Rectal smooth muscle tissue (tissue), 1 donor: ENCODE measurements at regions not wholly inside any gene's neighbourhood (a gene's known extent, or its start where the extent isn't known, plus 50 kb on each side); places are given as distances from the start of the nearest gene placed in this dataset.

Experiments used
- H3K27ac ChIP-seq: one replicate; pipeline ENCODE4 v1.7.0; 2013; ENCODE audit warnings: low read depth, low read length, inconsistent platforms
- H3K27me3 ChIP-seq: one replicate; pipeline ENCODE4 v1.7.0; 2013; ENCODE audit warnings: low read length; ENCODE audit not compliant: control insufficient read depth, insufficient read depth
- H3K36me3 ChIP-seq: one replicate; pipeline ENCODE4 v1.7.0; 2013; ENCODE audit warnings: low read length; ENCODE audit not compliant: control insufficient read depth, insufficient read depth
- H3K4me1 ChIP-seq: one replicate; pipeline ENCODE4 v1.7.0; 2013; ENCODE audit warnings: low read length; ENCODE audit not compliant: control insufficient read depth, insufficient read depth
- H3K4me3 ChIP-seq: one replicate; pipeline ENCODE4 v1.7.0; 2013; ENCODE audit warnings: low read length
- H3K9ac ChIP-seq: one replicate; pipeline ENCODE4 v1.7.0; 2013; ENCODE audit warnings: low read length

DNA sequence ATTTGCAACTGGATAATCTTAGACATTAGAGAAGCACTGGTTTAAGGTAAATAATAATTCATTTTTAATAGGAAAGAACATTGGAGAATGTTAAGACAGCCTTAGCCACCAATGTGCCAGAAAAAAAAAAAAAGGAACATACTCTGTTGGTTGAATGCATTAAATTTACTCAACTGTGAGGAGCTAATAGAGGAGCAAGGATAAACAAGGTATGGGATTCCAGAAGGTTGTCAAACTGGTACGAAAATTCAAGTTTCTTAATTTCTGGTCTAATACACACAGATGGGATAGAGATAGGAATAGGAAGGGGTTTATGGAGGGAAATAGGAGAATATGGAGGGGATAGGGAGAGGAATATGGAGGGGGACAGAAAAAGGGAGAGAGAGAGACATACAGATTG, 1096.6 kb downstream of the ARAP2 start:
- Histone ChIP-seq H3K36me3 (no peaks in the 10 kb centered on the region), H3K4me3 (no peak overlapping the region), H3K27ac (no peak overlapping the region)

DNA sequence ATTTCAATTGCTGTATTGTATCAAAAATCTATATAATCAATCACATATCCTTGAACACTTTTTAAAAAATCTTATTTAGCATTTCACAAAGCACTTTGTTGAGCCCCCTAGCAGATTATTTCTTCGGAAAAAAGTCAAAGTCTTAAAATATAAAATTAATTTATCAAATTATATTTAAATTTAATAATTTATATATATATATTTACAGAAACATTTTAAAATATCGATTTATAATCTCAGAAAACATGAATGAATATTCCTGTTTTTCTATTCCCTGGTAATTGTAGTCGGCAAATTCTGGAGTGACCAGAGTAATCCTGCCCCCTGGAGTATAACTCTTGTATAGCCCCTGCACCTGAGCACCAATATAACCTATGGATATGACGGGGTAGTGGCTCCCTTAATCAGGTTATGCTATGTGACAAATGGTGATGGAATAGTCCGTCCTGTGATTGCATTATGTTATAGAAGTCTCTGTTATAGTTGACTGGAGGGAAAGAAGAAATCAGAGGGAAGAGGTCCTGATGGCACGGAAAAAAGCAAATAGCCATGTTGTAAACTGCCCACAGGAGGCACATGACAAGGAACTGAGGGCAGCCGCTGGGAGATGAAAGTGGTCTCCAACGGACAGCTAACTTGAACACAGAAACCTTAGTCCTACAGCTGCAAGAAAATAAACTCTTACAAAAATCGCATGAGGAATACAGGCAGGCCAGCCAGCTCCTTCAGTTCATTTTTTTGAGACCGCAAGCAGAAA, 1092.3 kb downstream of the ARAP2 start:
- H3K27me3 ChIP-seq: no peaks in the 10 kb centered on the region
- no peaks in the 10 kb centered on the region for H3K4me1 ChIP-seq
- no peak overlapping the region for H3K4me3 ChIP-seq
- H3K27ac ChIP-seq: no peak overlapping the region
- H3K36me3 ChIP-seq: no peaks in the 10 kb centered on the region
- no peak overlapping the region for H3K9ac ChIP-seq

More for the DNA sequence above, 1096.6 kb downstream of the ARAP2 start:
- Histone ChIP-seq H3K9ac (no peak overlapping the region), H3K4me1 (no peaks in the 10 kb centered on the region), H3K27me3 (no peaks in the 10 kb centered on the region)

DNA sequence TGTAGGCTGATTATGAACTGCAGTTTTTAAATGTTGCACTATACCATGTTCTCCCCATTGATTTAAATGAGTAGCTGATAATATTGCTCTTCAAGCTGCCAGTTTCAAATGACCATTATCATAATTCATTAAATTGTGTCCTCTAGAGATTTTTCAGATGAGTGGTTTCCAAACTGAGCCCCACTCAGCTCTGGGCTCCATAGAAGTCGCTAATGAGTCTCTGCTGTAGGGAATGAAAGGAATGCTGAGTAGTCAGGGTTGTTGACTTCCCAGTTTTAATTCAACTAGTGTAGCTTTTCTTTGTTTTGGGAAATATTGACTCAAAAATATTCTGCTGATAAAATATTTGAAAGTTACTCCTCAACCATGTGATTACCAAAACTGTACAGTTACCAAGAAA, 1081.1 kb downstream of the ARAP2 start:
- Histone ChIP-seq H3K9ac (no peak overlapping the region), H3K4me3 (no peak overlapping the region), H3K27ac (no peak overlapping the region), H3K36me3 (no peaks in the 10 kb centered on the region), H3K4me1 (no peaks in the 10 kb centered on the region), H3K27me3 (no peaks in the 10 kb centered on the region)

DNA sequence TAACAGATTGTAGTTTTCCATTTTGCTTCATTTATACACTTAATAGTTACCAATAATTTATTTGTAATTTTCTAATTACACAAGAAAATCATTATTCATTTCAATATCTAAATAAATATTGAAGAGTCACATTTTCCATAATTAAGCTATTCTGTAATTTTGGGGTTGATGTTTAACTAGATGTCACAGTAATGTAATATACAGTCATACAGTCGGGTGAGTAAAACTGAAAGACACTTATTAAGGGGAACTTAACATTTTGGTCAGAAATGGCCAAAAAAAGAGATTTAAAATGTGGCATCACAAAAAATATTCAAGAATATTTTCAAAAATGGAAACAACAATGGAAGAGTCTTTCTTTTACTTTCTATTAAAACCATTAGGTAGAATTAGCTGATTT, 1080.3 kb downstream of the ARAP2 start:
- H3K27me3 ChIP-seq: no peaks in the 10 kb centered on the region
- H3K9ac ChIP-seq: no peak overlapping the region
- no peak overlapping the region for H3K27ac ChIP-seq
- no peaks in the 10 kb centered on the region for H3K4me1 ChIP-seq
- no peak overlapping the region for H3K4me3 ChIP-seq
- no peaks in the 10 kb centered on the region for H3K36me3 ChIP-seq

DNA sequence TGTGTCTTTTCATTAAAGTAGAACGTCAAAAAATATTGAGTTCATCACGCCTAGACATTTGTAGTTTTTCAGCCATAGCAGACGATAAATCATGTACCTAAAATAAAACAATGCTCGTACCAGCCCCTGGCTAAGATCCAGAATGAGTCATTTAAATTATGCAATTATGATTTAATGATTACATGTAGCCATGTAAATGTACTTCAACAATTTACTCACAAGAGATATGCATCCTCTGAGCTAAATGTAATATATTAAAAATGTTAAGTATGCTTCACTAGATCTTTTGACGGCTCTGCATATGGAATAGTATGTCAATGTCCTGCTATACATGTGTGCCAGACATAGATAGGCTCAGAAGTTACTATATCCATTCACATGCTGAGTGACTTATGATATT, 1077.8 kb downstream of the ARAP2 start:
- H3K9ac ChIP-seq: no peak overlapping the region
- no peak overlapping the region for H3K27ac ChIP-seq
- H3K4me3 ChIP-seq: no peak overlapping the region
- H3K36me3 ChIP-seq: no peaks in the 10 kb centered on the region
- H3K27me3 ChIP-seq: no peaks in the 10 kb centered on the region
- no peaks in the 10 kb centered on the region for H3K4me1 ChIP-seq

DNA sequence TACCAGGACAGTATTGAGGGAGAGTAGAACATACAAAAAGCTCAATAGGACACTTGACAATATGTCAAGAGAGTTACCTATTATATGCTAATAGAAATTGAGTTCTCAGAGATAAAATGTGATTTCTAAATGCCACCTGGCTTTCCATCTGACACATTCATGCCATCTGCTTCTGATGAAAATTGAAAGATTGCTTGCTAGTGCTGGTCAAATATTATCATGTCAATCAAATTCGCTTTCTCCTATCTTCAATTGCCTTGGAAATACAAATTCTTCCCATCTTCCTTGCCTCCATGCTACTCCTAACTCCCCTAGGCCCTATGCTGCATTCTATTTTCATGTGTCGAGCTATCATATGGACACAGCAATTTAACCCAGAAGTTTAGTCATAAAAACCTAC, 1076.9 kb downstream of the ARAP2 start:
- Histone ChIP-seq H3K27me3 (no peaks in the 10 kb centered on the region), H3K4me1 (no peaks in the 10 kb centered on the region)

DNA sequence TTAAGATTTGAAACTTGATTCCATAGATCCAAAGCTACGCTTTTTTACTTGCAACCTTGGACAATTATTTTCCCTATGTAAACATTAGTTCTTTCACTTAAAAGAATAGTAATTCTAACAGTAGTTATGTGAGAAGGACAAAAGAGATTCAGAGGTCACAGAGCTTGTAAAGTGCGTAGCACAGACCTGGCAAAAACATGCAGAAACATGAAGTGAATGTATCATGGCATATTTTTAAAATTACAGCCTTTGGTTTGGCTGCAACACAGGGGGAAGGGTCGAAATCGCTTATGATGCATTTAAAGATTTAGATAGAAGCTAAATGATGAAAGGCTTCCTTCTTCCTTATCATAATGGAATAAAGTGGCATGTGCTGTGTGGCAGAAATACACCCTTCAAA, 1068.8 kb downstream of the ARAP2 start:
- no peak overlapping the region for H3K4me3 ChIP-seq

More for the DNA sequence above, 1076.9 kb downstream of the ARAP2 start:
- H3K9ac ChIP-seq: no peak overlapping the region
- no peak overlapping the region for H3K4me3 ChIP-seq
- H3K27ac ChIP-seq: no peak overlapping the region
- no peaks in the 10 kb centered on the region for H3K36me3 ChIP-seq

DNA sequence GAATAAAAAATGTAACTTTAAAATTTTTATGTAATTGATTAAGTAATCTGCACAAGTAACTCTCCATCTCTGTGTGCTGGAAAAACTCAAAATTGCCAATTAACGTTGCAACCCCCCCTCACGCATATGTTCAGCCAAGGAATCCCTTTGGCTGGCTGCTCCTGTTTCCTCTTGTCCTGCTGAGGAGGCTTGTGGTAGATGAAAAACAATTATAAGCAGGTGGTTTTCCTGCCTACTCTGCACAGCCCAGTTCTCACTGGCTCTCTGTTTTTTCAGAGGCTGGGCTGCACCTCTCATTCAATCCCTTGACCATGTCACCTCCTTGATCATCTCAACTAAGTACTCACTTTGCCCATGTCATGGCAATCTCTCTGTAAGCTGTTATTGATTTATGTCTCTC, 1068.4 kb downstream of the ARAP2 start:
- Histone ChIP-seq H3K27me3 (no peaks in the 10 kb centered on the region), H3K4me3 (no peak overlapping the region), H3K9ac (no peak overlapping the region), H3K36me3 (no peaks in the 10 kb centered on the region), H3K4me1 (no peaks in the 10 kb centered on the region), H3K27ac (no peak overlapping the region)

More for the DNA sequence above, 1068.8 kb downstream of the ARAP2 start:
- H3K4me1 ChIP-seq: no peaks in the 10 kb centered on the region
- H3K9ac ChIP-seq: no peak overlapping the region
- no peaks in the 10 kb centered on the region for H3K27me3 ChIP-seq
- H3K36me3 ChIP-seq: no peaks in the 10 kb centered on the region
- H3K27ac ChIP-seq: no peak overlapping the region

DNA sequence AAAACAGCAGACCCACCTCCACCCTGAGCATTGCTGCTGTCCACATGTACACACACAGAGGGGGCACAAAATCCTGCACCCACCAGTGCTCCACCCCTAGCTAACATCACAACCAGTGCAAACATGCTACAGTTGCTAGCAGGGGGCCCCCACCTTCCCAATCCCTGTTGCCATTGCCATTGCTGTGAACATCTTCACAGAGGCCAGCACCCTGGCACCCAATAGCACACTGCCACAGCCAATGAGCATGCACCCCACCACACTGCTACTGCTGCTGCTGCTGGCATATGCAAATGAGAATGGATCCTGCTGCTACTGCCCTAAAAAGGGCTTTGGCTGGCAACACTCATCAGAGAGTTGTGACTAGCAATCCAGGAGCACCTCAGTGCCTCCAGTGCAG, 1061.9 kb downstream of the ARAP2 start:
- no peaks in the 10 kb centered on the region for H3K27me3 ChIP-seq
- H3K36me3 ChIP-seq: no peaks in the 10 kb centered on the region
- no peak overlapping the region for H3K4me3 ChIP-seq
- H3K9ac ChIP-seq: no peak overlapping the region
- no peak overlapping the region for H3K27ac ChIP-seq
- H3K4me1 ChIP-seq: no peaks in the 10 kb centered on the region

DNA sequence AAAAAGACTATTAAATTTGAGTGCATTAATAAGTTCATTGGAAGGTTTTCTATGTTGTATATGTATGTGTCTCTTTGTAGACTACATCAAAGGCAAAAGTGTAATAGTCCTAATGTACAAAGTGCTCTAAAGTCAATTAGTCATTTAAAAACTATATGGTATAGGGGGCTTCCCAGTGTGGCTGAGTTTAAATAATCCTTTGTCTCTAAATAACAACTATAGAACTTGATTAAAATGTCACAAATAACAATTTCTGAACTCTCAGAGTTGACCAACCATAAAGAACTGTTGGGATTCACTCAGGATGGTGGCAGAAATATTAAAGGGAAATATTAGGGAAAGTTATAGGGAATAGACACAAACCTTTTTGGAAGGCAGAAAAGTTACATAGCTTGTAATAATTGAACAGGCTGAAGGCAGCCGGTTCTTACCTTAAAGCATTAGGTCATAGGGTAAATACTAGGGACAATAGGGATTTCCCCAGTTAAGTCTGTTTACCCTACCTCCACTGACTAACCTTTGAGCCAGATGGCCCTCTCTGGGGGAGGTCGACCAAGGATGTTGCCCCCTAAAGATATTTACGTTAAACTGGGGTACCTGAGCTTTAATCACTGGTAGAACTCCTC, 1054.2 kb downstream of the ARAP2 start:
- H3K27me3 ChIP-seq: no peaks in the 10 kb centered on the region
- H3K4me1 ChIP-seq: no peaks in the 10 kb centered on the region
- no peak overlapping the region for H3K27ac ChIP-seq
- H3K4me3 ChIP-seq: no peak overlapping the region
- no peaks in the 10 kb centered on the region for H3K36me3 ChIP-seq
- H3K9ac ChIP-seq: no peak overlapping the region

DNA sequence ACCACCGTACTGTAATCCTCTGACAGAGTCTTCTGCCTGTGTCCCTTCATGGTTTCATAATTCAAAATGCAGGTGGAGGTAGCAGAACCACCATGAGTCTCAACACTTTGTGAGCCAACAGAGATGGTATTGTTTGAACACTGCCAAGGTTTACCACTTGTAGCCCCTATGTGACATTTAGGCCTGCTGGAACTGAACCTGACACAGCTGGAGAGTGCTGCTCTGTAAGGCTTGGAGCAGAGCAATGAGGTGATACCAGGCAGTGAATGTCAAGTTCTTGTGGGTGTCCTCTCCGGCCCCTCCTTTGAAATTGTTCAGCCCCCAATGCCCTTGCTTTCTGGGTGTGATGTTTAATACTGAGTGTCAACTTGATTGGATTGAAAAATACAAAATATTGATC, 1042.9 kb downstream of the ARAP2 start:
- H3K4me1 ChIP-seq: no peaks in the 10 kb centered on the region
- no peak overlapping the region for H3K27ac ChIP-seq
- H3K36me3 ChIP-seq: no peaks in the 10 kb centered on the region
- H3K9ac ChIP-seq: no peak overlapping the region
- H3K4me3 ChIP-seq: no peak overlapping the region
- no peaks in the 10 kb centered on the region for H3K27me3 ChIP-seq

DNA sequence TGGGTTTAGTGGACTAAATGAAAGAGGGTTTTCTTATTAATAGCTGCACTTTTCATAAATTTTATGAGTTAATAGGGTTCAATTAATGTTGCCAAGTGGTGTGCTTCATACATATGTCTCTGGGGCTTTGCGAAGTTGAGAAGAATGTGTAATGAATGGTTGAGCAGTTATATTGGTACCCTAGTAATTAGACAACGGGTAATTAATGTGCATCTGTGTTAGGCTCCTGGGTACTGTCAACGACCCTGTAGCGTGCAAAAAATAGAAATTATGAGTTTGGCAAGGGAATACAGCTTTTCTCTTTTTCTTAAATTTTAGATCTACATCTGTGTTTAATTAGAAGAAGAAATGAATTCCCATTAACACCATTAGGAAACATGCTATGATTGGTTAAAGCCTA, 1027.7 kb downstream of the ARAP2 start:
- no peaks in the 10 kb centered on the region for H3K36me3 ChIP-seq
- H3K9ac ChIP-seq: no peak overlapping the region
- no peak overlapping the region for H3K27ac ChIP-seq
- no peaks in the 10 kb centered on the region for H3K27me3 ChIP-seq
- no peak overlapping the region for H3K4me3 ChIP-seq
- H3K4me1 ChIP-seq: no peaks in the 10 kb centered on the region

DNA sequence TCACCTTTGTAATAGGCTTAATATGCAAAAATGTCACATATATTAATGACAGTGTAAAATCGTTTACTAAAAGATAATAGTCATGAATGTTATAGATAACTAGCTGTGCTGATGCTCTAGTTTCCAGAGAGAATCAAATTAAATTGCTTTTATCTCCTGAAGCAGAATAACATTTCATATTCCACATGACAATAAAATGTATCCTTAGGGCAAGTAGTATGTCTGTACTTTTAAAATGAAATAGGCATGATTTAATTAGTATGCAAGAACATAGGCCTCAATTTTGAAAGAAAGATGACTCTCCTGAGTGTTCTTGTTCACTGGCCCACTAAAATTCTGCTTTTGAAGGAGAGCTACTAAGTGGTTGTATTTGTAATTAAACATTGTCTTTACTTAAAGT, 1027.0 kb downstream of the ARAP2 start:
- H3K9ac ChIP-seq: no peak overlapping the region
- H3K4me3 ChIP-seq: no peak overlapping the region
- no peaks in the 10 kb centered on the region for H3K27me3 ChIP-seq
- no peaks in the 10 kb centered on the region for H3K4me1 ChIP-seq
- H3K27ac ChIP-seq: no peak overlapping the region
- H3K36me3 ChIP-seq: no peaks in the 10 kb centered on the region
